PC-3 (cell line): ENCODE measurements at regions not wholly inside any gene's neighbourhood (a gene's known extent, or its start where the extent isn't known, plus 50 kb on each side); places are given as distances from the start of the nearest gene placed in this dataset.

Source experiments
- ATAC-seq: fragments of 200-7000 bp; cut with Tn5 transposase; 2 replicates; pipeline ENCODE4 v1.9.1; 2020; ENCODE audit warnings: mild to moderate bottlenecking, moderate library complexity
- BruUV-seq: library from RNA; stranded (reverse); fragments of 400-500 nt; replicated peaks from 2 replicates; lab custom pipeline; 2021; lab: Mats Ljungman, UMichigan
- CTCF ChIA-PET: fragments of 300-600 bp; sonication (Branson Sonifier 250); formaldehyde crosslinking; loops from one replicate; lab custom pipeline; 2022; ENCODE audit warnings: antibody characterized with exemption; lab: Charles Lee
- POLR2A ChIA-PET: fragments of 300-600 bp; sonication (Branson Sonifier 250); formaldehyde crosslinking; loops from one replicate; lab custom pipeline; 2022; ENCODE audit warnings: antibody characterized with exemption; ENCODE audit not compliant: unreplicated experiment; lab: Charles Lee
- DNase-seq: peaks from one replicate; pipeline ENCODE4 v3.0.0-alpha.2; 2015
- H2AFZ ChIP-seq: fragments of 300-600 bp; sonication (generic); 2 replicates; pipeline ENCODE4 v1.6.0; 2016; ENCODE audit warnings: antibody characterized with exemption, low read length
- H3F3A ChIP-seq: fragments of 300-600 bp; sonication (generic); one replicate; pipeline ENCODE4 v1.6.0; 2017; ENCODE audit warnings: antibody characterized with exemption, low read length, control low read depth, mild to moderate bottlenecking; ENCODE audit not compliant: unreplicated experiment
- H3K27ac ChIP-seq: fragments of 300-600 bp; sonication (generic); 2 replicates; pipeline ENCODE4 v1.5.1; 2016; ENCODE audit warnings: mild to moderate bottlenecking, low read length
- H3K27me3 ChIP-seq: fragments of 300-600 bp; sonication (generic); 2 replicates; pipeline ENCODE4 v1.6.1; 2016; ENCODE audit warnings: low read length, mixed read lengths
- H3K36me3 ChIP-seq: fragments of 300-600 bp; sonication (generic); 2 replicates; pipeline ENCODE4 v1.6.1; 2016; ENCODE audit warnings: low read depth, mixed run types, low read length, mixed read lengths
- H3K4me1 ChIP-seq: fragments of 300-600 bp; sonication (generic); 2 replicates; pipeline ENCODE4 v1.5.1; 2016; ENCODE audit warnings: low read length; ENCODE audit not compliant: insufficient read depth
- H3K4me2 ChIP-seq: fragments of 300-600 bp; sonication (generic); 2 replicates; pipeline ENCODE4 v1.6.0; 2016; ENCODE audit warnings: low read length
- H3K4me3 ChIP-seq: fragments of 300-600 bp; sonication (generic); 2 replicates; pipeline ENCODE4 v1.5.1; 2016; ENCODE audit warnings: mild to moderate bottlenecking, low read length, mixed read lengths
- H3K79me2 ChIP-seq: fragments of 300-600 bp; sonication (generic); 2 replicates; pipeline ENCODE4 v1.6.1; 2017; ENCODE audit warnings: low read length, mixed read lengths
- H3K9ac ChIP-seq: fragments of 300-600 bp; sonication (generic); 2 replicates; pipeline ENCODE4 v1.6.0; 2016; ENCODE audit warnings: mild to moderate bottlenecking, low read length
- H3K9me2 ChIP-seq: fragments of 300-600 bp; sonication (generic); replicated peaks from 2 replicates; pipeline ENCODE4 v1.6.1; 2016; ENCODE audit warnings: mixed run types, low read length, mixed read lengths
- H3K9me3 ChIP-seq: fragments of 300-600 bp; sonication (generic); 2 replicates; pipeline ENCODE4 v1.6.1; 2016; ENCODE audit warnings: low read length, mixed read lengths
- H4K20me1 ChIP-seq: fragments of 300-600 bp; sonication (generic); 2 replicates; pipeline ENCODE4 v1.6.1; 2016; ENCODE audit warnings: low read length, mixed read lengths
- EZH2 ChIP-seq: fragments of 300-600 bp; sonication (generic); IDR thresholded peaks from one replicate; pipeline ENCODE4 v1.6.1; 2017; ENCODE audit warnings: antibody characterized with exemption, mild to moderate bottlenecking, low read length; ENCODE audit not compliant: unreplicated experiment
- EZH2phosphoT487 ChIP-seq: fragments of 300-600 bp; sonication (generic); IDR thresholded peaks from 2 replicates; pipeline ENCODE4 v1.6.1; 2018; ENCODE audit warnings: mild to moderate bottlenecking, antibody characterized with exemption, low read length, borderline replicate concordance
- intact Hi-C: fragments of 100-400 bp; cut with micrococcal nuclease; formaldehyde crosslinking; loops from 2 replicates; pipeline ENCODE4 v1.9.0; 2023
- TF ChIP-seq, protein P1 (sequence below): fragments of 300-600 bp; sonication (generic); conservative IDR thresholded peaks from 2 replicates; pipeline ENCODE4 v1.5.1; 2017; ENCODE audit warnings: antibody characterized with exemption, low read depth, mild to moderate bottlenecking, low read length

DNA sequence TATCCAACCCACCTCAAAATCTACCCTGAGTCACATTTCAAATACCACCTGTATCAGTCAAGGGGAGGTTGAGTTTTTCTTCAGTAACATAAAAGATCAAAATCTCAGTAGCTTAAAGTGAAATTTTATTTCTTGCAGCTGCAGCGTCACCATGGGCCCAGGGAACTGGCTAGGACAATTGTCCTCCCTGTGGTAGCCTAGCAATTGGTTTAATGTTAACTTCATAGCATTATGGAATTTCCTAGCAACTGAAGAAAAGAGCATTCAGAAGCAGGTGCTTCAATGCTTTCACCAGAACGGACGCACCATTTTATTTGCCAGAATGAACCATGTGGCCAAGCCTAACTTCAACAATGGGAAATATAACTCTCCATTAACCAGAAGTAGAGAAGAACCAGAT is 359.3 kb upstream of the TSHZ3 start:
- no peak for ATAC-seq
- no peak overlapping the region for H2AFZ ChIP-seq
- intact Hi-C loops: no loop called here
- no peak overlapping the region for H3K4me3 ChIP-seq
- no peak overlapping the region for H3K9ac ChIP-seq
- no peak for DNase-seq
- ChIA-PET CTCF (no interaction called here), POLR2A (no interaction called here)
- no peak overlapping the region for H3K4me2 ChIP-seq
- TF ChIP-seq EZH2phosphoT487: no peak
- no peak for TF ChIP-seq EZH2
- no peaks in the 10 kb centered on the region for H3K27me3 ChIP-seq
- no peaks in the 10 kb centered on the region for H3K9me2 ChIP-seq
- H3F3A ChIP-seq: no peaks in the 10 kb centered on the region
- no peaks in the 10 kb centered on the region for H4K20me1 ChIP-seq
- no TSS peak for BruUV-seq
- no peaks in the 10 kb centered on the region for H3K79me2 ChIP-seq
- H3K27ac ChIP-seq: no peak overlapping the region
- no peaks in the 10 kb centered on the region for H3K36me3 ChIP-seq
- no peaks in the 10 kb centered on the region for H3K4me1 ChIP-seq
- no peaks in the 10 kb centered on the region for H3K9me3 ChIP-seq

DNA sequence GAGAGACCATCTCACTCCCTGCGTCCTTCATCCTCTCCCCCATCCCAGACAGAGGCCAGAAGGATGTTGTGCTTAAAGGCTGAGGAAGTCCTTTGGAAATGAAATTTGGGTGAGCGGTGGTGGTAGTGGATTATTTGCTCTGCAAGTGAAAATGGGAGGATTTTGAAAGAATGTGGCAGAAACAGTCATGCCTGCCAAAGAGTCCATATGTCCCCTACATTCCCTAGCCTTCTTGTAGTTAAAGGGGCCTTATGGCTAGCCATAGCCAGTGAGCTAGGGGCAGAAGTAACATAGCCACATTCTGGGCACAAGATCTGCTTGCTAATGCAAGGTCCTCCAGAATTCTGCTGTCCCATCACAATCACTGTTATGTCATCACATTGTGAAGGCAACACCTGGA is 360.2 kb upstream of the TSHZ3 start:
- Histone ChIP-seq H3K27ac (no peak overlapping the region), H3K27me3 (no peaks in the 10 kb centered on the region), H2AFZ (no peak overlapping the region), H3K4me1 (no peaks in the 10 kb centered on the region), H3K9me3 (no peaks in the 10 kb centered on the region), H3F3A (no peaks in the 10 kb centered on the region), H3K4me2 (no peak overlapping the region), H3K36me3 (no peaks in the 10 kb centered on the region), H3K9ac (no peak overlapping the region), H3K4me3 (no peak overlapping the region), H3K9me2 (no peaks in the 10 kb centered on the region), H3K79me2 (no peaks in the 10 kb centered on the region), H4K20me1 (no peaks in the 10 kb centered on the region)
- BruUV-seq: no TSS peak
- ATAC-seq (no peak), DNase-seq (no peak)
- ChIA-PET POLR2A (no interaction called here), CTCF (no interaction called here)
- TF ChIP-seq EZH2phosphoT487: no peak
- TF ChIP-seq, protein P1, sequence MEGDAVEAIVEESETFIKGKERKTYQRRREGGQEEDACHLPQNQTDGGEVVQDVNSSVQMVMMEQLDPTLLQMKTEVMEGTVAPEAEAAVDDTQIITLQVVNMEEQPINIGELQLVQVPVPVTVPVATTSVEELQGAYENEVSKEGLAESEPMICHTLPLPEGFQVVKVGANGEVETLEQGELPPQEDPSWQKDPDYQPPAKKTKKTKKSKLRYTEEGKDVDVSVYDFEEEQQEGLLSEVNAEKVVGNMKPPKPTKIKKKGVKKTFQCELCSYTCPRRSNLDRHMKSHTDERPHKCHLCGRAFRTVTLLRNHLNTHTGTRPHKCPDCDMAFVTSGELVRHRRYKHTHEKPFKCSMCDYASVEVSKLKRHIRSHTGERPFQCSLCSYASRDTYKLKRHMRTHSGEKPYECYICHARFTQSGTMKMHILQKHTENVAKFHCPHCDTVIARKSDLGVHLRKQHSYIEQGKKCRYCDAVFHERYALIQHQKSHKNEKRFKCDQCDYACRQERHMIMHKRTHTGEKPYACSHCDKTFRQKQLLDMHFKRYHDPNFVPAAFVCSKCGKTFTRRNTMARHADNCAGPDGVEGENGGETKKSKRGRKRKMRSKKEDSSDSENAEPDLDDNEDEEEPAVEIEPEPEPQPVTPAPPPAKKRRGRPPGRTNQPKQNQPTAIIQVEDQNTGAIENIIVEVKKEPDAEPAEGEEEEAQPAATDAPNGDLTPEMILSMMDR: no peak
- no peak for TF ChIP-seq EZH2
- intact Hi-C loops: no loop called here

DNA sequence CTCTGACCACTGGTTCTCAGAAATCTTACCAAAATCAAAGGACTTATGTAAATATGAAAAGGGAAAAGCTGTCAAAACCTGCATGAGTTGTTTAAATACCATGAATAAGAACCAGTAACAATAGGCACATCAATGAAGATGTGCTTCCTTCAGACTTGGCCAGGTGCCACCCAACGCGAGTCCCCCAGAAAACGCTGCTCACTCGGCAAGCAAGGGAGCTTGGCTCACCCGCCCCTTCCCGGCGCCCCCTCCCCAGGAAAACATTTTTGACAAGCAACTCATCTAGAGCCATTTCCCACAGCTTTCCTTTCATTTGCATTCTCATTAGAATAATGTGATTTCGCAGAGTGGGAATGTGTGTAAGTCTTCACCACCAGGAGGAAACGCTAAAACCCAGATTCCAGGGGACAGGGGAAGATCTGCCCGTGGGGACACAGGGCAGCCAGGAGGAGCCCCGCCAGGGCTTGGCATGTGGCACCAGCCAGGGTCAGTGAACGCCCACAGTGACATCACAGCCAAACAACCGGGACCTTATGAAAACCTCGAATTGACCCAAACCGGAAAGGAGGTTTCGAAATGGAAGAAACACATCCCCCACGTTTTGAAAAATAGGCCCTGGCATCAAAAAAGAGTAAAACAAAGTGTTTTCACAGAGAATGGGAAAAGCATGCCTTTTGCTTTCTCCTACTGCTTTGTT is 366.2 kb upstream of the TSHZ3 start:
- Histone ChIP-seq H3K4me3 (no peak overlapping the region), H3K9ac (no peak overlapping the region), H3K9me3 (no peaks in the 10 kb centered on the region), H3K27me3 (peaks cover 26% of the 10 kb centered on the region), H2AFZ (no peak overlapping the region), H3K79me2 (no peaks in the 10 kb centered on the region), H3K4me1 (no peaks in the 10 kb centered on the region), H3K36me3 (no peaks in the 10 kb centered on the region), H4K20me1 (no peaks in the 10 kb centered on the region), H3F3A (no peaks in the 10 kb centered on the region), H3K4me2 (no peak overlapping the region), H3K9me2 (no peaks in the 10 kb centered on the region), H3K27ac (no peak overlapping the region)
- TF ChIP-seq EZH2 (no peak), EZH2phosphoT487 (no peak)
- TF ChIP-seq, protein P1: no peak
- ChIA-PET CTCF (no interaction called here), POLR2A (no interaction called here)
- no TSS peak for BruUV-seq
- DNase-seq (no peak), ATAC-seq (no peak)
- intact Hi-C loops: no loop called here
